GM12878 (cell line): ENCODE measurements at regions not wholly inside any gene's neighbourhood (a gene's known extent, or its start where the extent isn't known, plus 50 kb on each side); places are given as distances from the start of the nearest gene placed in this dataset.

Source experiments
- CHD2 ChIP-seq: IDR thresholded peaks from 2 replicates; pipeline ENCODE4 v1.6.1; 2011; ENCODE audit warnings: low read depth, low read length, improper control_type of control experiment, borderline replicate concordance
- MTA2 ChIP-seq: fragments of 450-650 bp; IDR thresholded peaks from 2 replicates; pipeline ENCODE4 v1.6.1; 2016; ENCODE audit warnings: low read depth, mild to moderate bottlenecking, moderate library complexity
- NRF1 ChIP-seq: conservative IDR thresholded peaks from 2 replicates; pipeline ENCODE4 v1.6.1; 2011; ENCODE audit warnings: mild to moderate bottlenecking, low read depth, low read length, improper control_type of control experiment
- RAD21 ChIP-seq: IDR thresholded peaks from 2 replicates; pipeline ENCODE4 v1.6.1; 2011; ENCODE audit warnings: mild to moderate bottlenecking, low read depth, low read length, moderate library complexity; ENCODE audit not compliant: insufficient read depth
- RBBP5 ChIP-seq: fragments of 200-600 bp; sonication (generic); conservative IDR thresholded peaks from 2 replicates; pipeline ENCODE4 v1.6.1; 2016
- TF ChIP-seq, protein P1 (sequence below), 3 experiments: IDR thresholded peaks in 2 of 3; conservative IDR thresholded peaks in 1 of 3; 2 replicates each; pipeline ENCODE4 v1.5.1; 2011; ENCODE audit warnings: low read depth in 3 of 3, low read length in 3 of 3, mild to moderate bottlenecking in 3 of 3, control low read depth in 2 of 3, moderate library complexity in 2 of 3, inconsistent platforms in 1 of 3, mixed read lengths in 1 of 3; ENCODE audit not compliant: control insufficient read depth in 2 of 3, insufficient read depth in 1 of 3; ENCODE audit errors: extremely low read depth in 1 of 3
- TF ChIP-seq, protein P2 (sequence below): IDR thresholded peaks from 2 replicates; pipeline ENCODE4 v1.6.1; 2011; ENCODE audit warnings: mild to moderate bottlenecking, low read depth, low read length, moderate library complexity; ENCODE audit not compliant: insufficient replicate concordance
- TF ChIP-seq, protein P3 (sequence below): IDR thresholded peaks from 2 replicates; pipeline ENCODE4 v1.6.1; 2012; ENCODE audit warnings: mild to moderate bottlenecking, low read depth, low read length

DNA sequence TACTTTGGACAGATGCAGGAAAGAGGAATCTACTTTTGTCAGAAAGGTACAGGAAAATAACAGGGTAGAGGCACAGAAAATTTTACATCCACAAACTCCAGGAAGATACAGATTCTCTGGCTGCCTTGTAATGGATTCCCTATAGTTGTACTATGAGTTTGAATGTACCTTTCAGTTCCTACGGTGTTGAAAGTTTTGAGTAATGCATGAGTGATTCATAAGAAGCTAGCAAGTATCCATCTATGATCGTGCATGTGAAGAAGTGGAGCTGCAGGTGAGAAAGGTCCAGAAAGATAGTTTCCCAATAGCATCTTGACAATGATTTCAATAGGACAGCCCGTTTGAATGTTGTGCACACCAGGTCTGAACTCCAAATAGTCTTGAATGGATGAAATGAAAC is 786.5 kb upstream of the ROBO1 start:
- TF ChIP-seq CHD2 (no peak), RAD21 (no peak), RBBP5 (no peak), NRF1 (no peak), MTA2 (no peak)
- TF ChIP-seq, protein P1, sequence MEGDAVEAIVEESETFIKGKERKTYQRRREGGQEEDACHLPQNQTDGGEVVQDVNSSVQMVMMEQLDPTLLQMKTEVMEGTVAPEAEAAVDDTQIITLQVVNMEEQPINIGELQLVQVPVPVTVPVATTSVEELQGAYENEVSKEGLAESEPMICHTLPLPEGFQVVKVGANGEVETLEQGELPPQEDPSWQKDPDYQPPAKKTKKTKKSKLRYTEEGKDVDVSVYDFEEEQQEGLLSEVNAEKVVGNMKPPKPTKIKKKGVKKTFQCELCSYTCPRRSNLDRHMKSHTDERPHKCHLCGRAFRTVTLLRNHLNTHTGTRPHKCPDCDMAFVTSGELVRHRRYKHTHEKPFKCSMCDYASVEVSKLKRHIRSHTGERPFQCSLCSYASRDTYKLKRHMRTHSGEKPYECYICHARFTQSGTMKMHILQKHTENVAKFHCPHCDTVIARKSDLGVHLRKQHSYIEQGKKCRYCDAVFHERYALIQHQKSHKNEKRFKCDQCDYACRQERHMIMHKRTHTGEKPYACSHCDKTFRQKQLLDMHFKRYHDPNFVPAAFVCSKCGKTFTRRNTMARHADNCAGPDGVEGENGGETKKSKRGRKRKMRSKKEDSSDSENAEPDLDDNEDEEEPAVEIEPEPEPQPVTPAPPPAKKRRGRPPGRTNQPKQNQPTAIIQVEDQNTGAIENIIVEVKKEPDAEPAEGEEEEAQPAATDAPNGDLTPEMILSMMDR (IDR thresholded peaks at IDR 0.05 in 2 of 3, conservative IDR thresholded peaks at IDR 0.05 in 1 of 3; ENCODE audit: control insufficient read depth in 2 of 3, extremely low read depth in 1 of 3, insufficient read depth in 1 of 3, low read depth in 3 of 3, low read length in 3 of 3), result no peak
- TF ChIP-seq, protein P2, sequence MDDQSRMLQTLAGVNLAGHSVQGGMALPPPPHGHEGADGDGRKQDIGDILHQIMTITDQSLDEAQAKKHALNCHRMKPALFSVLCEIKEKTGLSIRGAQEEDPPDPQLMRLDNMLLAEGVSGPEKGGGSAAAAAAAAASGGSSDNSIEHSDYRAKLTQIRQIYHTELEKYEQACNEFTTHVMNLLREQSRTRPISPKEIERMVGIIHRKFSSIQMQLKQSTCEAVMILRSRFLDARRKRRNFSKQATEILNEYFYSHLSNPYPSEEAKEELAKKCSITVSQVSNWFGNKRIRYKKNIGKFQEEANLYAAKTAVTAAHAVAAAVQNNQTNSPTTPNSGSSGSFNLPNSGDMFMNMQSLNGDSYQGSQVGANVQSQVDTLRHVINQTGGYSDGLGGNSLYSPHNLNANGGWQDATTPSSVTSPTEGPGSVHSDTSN, result no peak
- TF ChIP-seq, protein P3, sequence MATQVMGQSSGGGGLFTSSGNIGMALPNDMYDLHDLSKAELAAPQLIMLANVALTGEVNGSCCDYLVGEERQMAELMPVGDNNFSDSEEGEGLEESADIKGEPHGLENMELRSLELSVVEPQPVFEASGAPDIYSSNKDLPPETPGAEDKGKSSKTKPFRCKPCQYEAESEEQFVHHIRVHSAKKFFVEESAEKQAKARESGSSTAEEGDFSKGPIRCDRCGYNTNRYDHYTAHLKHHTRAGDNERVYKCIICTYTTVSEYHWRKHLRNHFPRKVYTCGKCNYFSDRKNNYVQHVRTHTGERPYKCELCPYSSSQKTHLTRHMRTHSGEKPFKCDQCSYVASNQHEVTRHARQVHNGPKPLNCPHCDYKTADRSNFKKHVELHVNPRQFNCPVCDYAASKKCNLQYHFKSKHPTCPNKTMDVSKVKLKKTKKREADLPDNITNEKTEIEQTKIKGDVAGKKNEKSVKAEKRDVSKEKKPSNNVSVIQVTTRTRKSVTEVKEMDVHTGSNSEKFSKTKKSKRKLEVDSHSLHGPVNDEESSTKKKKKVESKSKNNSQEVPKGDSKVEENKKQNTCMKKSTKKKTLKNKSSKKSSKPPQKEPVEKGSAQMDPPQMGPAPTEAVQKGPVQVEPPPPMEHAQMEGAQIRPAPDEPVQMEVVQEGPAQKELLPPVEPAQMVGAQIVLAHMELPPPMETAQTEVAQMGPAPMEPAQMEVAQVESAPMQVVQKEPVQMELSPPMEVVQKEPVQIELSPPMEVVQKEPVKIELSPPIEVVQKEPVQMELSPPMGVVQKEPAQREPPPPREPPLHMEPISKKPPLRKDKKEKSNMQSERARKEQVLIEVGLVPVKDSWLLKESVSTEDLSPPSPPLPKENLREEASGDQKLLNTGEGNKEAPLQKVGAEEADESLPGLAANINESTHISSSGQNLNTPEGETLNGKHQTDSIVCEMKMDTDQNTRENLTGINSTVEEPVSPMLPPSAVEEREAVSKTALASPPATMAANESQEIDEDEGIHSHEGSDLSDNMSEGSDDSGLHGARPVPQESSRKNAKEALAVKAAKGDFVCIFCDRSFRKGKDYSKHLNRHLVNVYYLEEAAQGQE, result no peak
